ENCODE measurements at regions not wholly inside any gene's neighbourhood (a gene's known extent, or its start where the extent isn't known, plus 50 kb on each side); places are given as distances from the start of the nearest gene placed in this dataset.

DNA sequence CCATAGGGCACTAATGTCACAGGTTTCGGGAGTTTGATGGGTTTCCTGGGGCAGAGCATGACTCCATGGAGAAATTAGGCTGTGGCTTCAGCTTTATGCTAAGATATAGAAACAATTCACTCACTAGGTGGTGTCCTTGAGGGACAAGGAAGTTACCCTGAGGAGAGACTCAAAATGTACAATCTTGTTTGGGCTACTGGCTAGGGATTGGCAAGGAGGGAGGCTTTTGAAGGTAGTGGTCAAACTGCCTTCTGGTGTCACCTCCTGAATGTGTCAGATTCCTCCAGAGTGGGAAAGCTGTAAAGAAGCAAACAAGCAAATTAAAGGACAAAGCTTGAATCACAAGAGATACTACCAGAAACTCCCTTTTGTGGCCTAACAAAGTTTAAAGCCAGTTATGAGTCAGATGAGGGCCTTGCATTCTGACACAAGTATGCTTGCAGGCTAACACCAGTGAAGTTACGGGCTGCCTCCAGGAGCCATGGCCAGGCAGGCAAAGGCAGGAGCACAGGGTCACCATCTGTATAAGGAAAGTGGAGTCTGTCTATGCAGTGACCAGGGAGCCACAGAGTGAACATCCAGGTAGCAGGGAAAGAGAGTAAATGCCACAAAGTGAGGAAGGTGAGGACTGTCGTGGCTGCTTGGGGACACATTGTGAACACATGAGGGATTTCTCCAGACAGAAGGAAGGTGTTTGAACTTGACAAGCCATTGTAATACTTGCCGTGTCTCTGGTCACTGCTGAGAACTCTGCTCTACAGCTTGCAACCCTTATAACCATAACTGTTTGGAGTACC, 107.7 kb upstream of the DTNBP1 start:
- no peak for TF ChIP-seq CTCF (IDR thresholded peaks at IDR 0.05)
- TF ChIP-seq POLR2A (IDR thresholded peaks at IDR 0.05) = no peak

Measured in uterus (tissue), 2 donors.